ENCODE measurements at regions not wholly inside any gene's neighbourhood (a gene's known extent, or its start where the extent isn't known, plus 50 kb on each side); places are given as distances from the start of the nearest gene placed in this dataset.

GRCh38 chr5:12360218-12360617 lies 456.0 kb upstream of the CTNND2 start:
- H3K27me3 ChIP-seq (ENCODE audit: insufficient read depth, low read depth, severe bottlenecking) = no peaks in the 10 kb centered on the region
- no peak for DNase-seq
- H3K36me3 ChIP-seq = no peaks in the 10 kb centered on the region
- H3K27ac ChIP-seq = no peak overlapping the region
- TF ChIP-seq CTCF (IDR thresholded peaks at IDR 0.05; ENCODE audit: low read depth, low read length) = no peak
- no peak overlapping the region for H3K4me3 ChIP-seq (ENCODE audit: low read depth, low read length)
- H3K9me3 ChIP-seq (ENCODE audit: severe bottlenecking) = peaks cover 4% of the 10 kb centered on the region

- Histone ChIP-seq H3K27me3 (ENCODE audit: insufficient read depth, low read depth, severe bottlenecking) (no peaks in the 10 kb centered on the region), H3K36me3 (no peaks in the 10 kb centered on the region), H3K9me3 (ENCODE audit: severe bottlenecking) (peaks cover 4% of the 10 kb centered on the region), H3K4me3 (ENCODE audit: low read depth, low read length) (no peak overlapping the region), H3K27ac (no peak overlapping the region)
- DNase-seq = no peak
- TF ChIP-seq CTCF (IDR thresholded peaks at IDR 0.05; ENCODE audit: low read depth, low read length) = no peak
These were observed 454.3 kb upstream of the CTNND2 start for GRCh38 chr5:12358371-12359090.

- H3K4me3 ChIP-seq (ENCODE audit: low read depth, low read length) = no peak overlapping the region
- peaks cover 4% of the 10 kb centered on the region for H3K9me3 ChIP-seq (ENCODE audit: severe bottlenecking)
- no peak for TF ChIP-seq CTCF (IDR thresholded peaks at IDR 0.05; ENCODE audit: low read depth, low read length)
- no peak for DNase-seq
- no peaks in the 10 kb centered on the region for H3K36me3 ChIP-seq
- no peak overlapping the region for H3K27ac ChIP-seq
- H3K27me3 ChIP-seq (ENCODE audit: insufficient read depth, low read depth, severe bottlenecking) = no peaks in the 10 kb centered on the region
These were observed 453.4 kb upstream of the CTNND2 start for GRCh38 chr5:12357626-12358025.

- no peak for TF ChIP-seq CTCF (IDR thresholded peaks at IDR 0.05; ENCODE audit: low read depth, low read length)
- H3K27ac ChIP-seq = no peak overlapping the region
- no peak overlapping the region for H3K4me3 ChIP-seq (ENCODE audit: low read depth, low read length)
- H3K27me3 ChIP-seq (ENCODE audit: insufficient read depth, low read depth, severe bottlenecking) = no peaks in the 10 kb centered on the region
- DNase-seq = peak; percentile 18
- H3K9me3 ChIP-seq (ENCODE audit: severe bottlenecking) = no peaks in the 10 kb centered on the region
- no peaks in the 10 kb centered on the region for H3K36me3 ChIP-seq
These were observed 450.4 kb upstream of the CTNND2 start for GRCh38 chr5:12354686-12355085.

- no peak for TF ChIP-seq CTCF (IDR thresholded peaks at IDR 0.05; ENCODE audit: low read depth, low read length)
These were observed 439.3 kb upstream of the CTNND2 start for GRCh38 chr5:12343558-12343957.

GRCh38 chr5:12335938-12336337 lies 431.7 kb upstream of the CTNND2 start:
- no peak for TF ChIP-seq CTCF (IDR thresholded peaks at IDR 0.05; ENCODE audit: low read depth, low read length)
- no peaks in the 10 kb centered on the region for H3K9me3 ChIP-seq (ENCODE audit: severe bottlenecking)
- H3K27me3 ChIP-seq (ENCODE audit: insufficient read depth, low read depth, severe bottlenecking) = no peaks in the 10 kb centered on the region
- H3K4me3 ChIP-seq (ENCODE audit: low read depth, low read length) = no peak overlapping the region
- H3K27ac ChIP-seq = no peak overlapping the region
- H3K36me3 ChIP-seq = no peaks in the 10 kb centered on the region
- no peak for DNase-seq

More at GRCh38 chr5:12343558-12343957, 439.3 kb upstream of the CTNND2 start:
- H3K27me3 ChIP-seq (ENCODE audit: insufficient read depth, low read depth, severe bottlenecking) = no peaks in the 10 kb centered on the region
- H3K9me3 ChIP-seq (ENCODE audit: severe bottlenecking) = no peaks in the 10 kb centered on the region
- no peak overlapping the region for H3K4me3 ChIP-seq (ENCODE audit: low read depth, low read length)
- no peaks in the 10 kb centered on the region for H3K36me3 ChIP-seq
- peak; percentile 85 for DNase-seq
- H3K27ac ChIP-seq = no peak overlapping the region

Data from WERI-Rb-1 (cell line).